PFSK-1 (cell line): ENCODE measurements at regions not wholly inside any gene's neighbourhood (a gene's known extent, or its start where the extent isn't known, plus 50 kb on each side); places are given as distances from the start of the nearest gene placed in this dataset.

ENCODE experiments used
- POLR2AphosphoS5 ChIP-seq: IDR thresholded peaks from 2 replicates; pipeline ENCODE4 v1.6.1; 2012; ENCODE audit warnings: low read depth, mild to moderate bottlenecking, control low read depth, low read length, moderate library complexity
- REST ChIP-seq, 2 experiments: IDR thresholded peaks; 2 replicates each; pipeline versions ENCODE4 v1.6.1 to v1.8.0; 2011 to 2012; ENCODE audit warnings: low read depth in 2 of 2, low read length in 2 of 2, control low read depth in 1 of 2, inconsistent platforms in 1 of 2, mild to moderate bottlenecking in 1 of 2, moderate library complexity in 1 of 2; ENCODE audit not compliant: insufficient read depth in 1 of 2
- SIN3A ChIP-seq: IDR thresholded peaks from 2 replicates; pipeline ENCODE4 v1.6.1; 2012; ENCODE audit warnings: mild to moderate bottlenecking, low read length, moderate library complexity, borderline replicate concordance; ENCODE audit not compliant: insufficient read depth
- TAF1 ChIP-seq: IDR thresholded peaks from 2 replicates; pipeline ENCODE4 v1.6.1; 2012; ENCODE audit warnings: low read length, control low read depth, borderline replicate concordance; ENCODE audit not compliant: insufficient read depth

DNA sequence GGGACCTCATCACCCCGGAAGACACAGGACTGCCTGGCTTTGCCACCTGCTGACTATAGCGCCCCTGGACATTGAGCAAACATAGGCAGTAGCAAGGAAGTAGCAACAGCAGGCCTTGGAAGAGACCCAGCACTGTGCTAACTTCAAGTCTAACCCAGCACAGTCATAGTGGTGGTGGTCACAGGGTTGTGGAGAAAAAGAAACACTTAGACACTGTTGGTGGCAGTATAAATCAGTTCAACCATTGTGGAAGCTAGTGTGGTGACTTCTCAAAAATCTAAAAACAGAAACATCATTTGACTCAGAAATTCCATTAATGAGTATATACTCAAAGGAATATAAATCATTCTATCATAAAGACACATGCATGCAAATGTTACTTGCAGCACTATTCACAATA, 874.0 kb upstream of the EPHA5 start:
- no peak for TF ChIP-seq SIN3A
- TF ChIP-seq TAF1, result no peak
- TF ChIP-seq POLR2AphosphoS5, result no peak
- TF ChIP-seq REST (IDR thresholded peaks at IDR 0.05; ENCODE audit: insufficient read depth in 1 of 2, low read depth in 2 of 2, low read length in 2 of 2), result no peak
